ENCODE measurements at regions not wholly inside any gene's neighbourhood (a gene's known extent, or its start where the extent isn't known, plus 50 kb on each side); places are given as distances from the start of the nearest gene placed in this dataset.

- no peak overlapping the region for H2AFZ ChIP-seq (ENCODE audit: low read depth, low read length)
- H3K27ac ChIP-seq (ENCODE audit: insufficient read depth, low read depth, low read length) = no peak overlapping the region
- no peaks in the 10 kb centered on the region for H3K9me3 ChIP-seq (replicated peaks; ENCODE audit: control insufficient read depth, insufficient read depth, low read length)
- dilution Hi-C loops (cut with MboI; ENCODE audit: extremely low pct_ligation_motif_present, low sequenced_read_pairs) = no loop called here
- H3K36me3 ChIP-seq (ENCODE audit: control insufficient read depth in 2 of 2, extremely low read depth in 1 of 2, insufficient read depth in 2 of 2, low read length in 2 of 2) = no peaks in the 10 kb centered on the region
- ChIA-PET POLR2A (no interaction called here), CTCF (no interaction called here)
- DNase-seq (ENCODE audit: low read depth, low spot score) (no peak), FAIRE-seq (no peak)
- no peaks in the 10 kb centered on the region for H4K20me1 ChIP-seq (replicated peaks; ENCODE audit: control insufficient read depth, extremely low read depth, insufficient read depth, low read length)
- H3K9me1 ChIP-seq (replicated peaks; ENCODE audit: control insufficient read depth, extremely low read depth, insufficient read depth, low read length) = no peaks in the 10 kb centered on the region
- no peak overlapping the region for H3K4me2 ChIP-seq (ENCODE audit: insufficient read depth, low read length)
- TF ChIP-seq MAX (IDR thresholded peaks at IDR 0.05; ENCODE audit: insufficient read depth, insufficient read length) (no peak), CTCF (IDR thresholded peaks at IDR 0.05; ENCODE audit: extremely low read depth in 1 of 2, insufficient read depth in 1 of 2, low read depth in 1 of 2, low read length in 2 of 2) (no peak), GATA2 (IDR thresholded peaks at IDR 0.05; ENCODE audit: insufficient read depth, insufficient read length, low read depth, low read length) (no peak), JUN (IDR thresholded peaks at IDR 0.05; ENCODE audit: borderline replicate concordance, insufficient read depth, insufficient read length, low read depth) (no peak), POLR2A (IDR thresholded peaks at IDR 0.05; ENCODE audit: low read depth, low read length) (no peak), MYC (IDR thresholded peaks at IDR 0.05; ENCODE audit: low read depth, low read length) (no peak), FOS (IDR thresholded peaks at IDR 0.05; ENCODE audit: borderline replicate concordance, insufficient read depth, low read length) (no peak), EZH2 (IDR thresholded peaks at IDR 0.05; ENCODE audit: borderline replicate concordance, low read depth, low read length, severe bottlenecking) (no peak), POLR2AphosphoS5 (IDR thresholded peaks at IDR 0.05; ENCODE audit: insufficient read depth, low read depth, low read length) (no peak)
- intact Hi-C loops (cut with micrococcal nuclease) = no loop called here
- BruUV-seq (replicated peaks) = no TSS peak
- H3K4me3 ChIP-seq (replicated peaks in 1 of 3; ENCODE audit: insufficient read depth in 1 of 3, low read depth in 1 of 3, low read length in 3 of 3) = no peak overlapping the region
- no peak overlapping the region for H3K9ac ChIP-seq (replicated peaks; ENCODE audit: extremely low read depth, insufficient read depth, low read length)
- no peaks in the 10 kb centered on the region for H3K27me3 ChIP-seq (ENCODE audit: control insufficient read depth in 2 of 2, insufficient read depth in 2 of 2, low read length in 2 of 2)
- no peaks in the 10 kb centered on the region for H3K4me1 ChIP-seq (ENCODE audit: control insufficient read depth, extremely low read depth, insufficient read depth, low read length)
- no peaks in the 10 kb centered on the region for H3K79me2 ChIP-seq (ENCODE audit: control insufficient read depth, insufficient read depth, low read length)
Measured at GRCh38 chr4:8792491-8792890, 79.1 kb downstream of the HMX1 start.
